HG02981 (cell line): ENCODE measurements at regions not wholly inside any gene's neighbourhood (a gene's known extent, or its start where the extent isn't known, plus 50 kb on each side); places are given as distances from the start of the nearest gene placed in this dataset.

Source experiments
- ATAC-seq: cut with Tn5 transposase; IDR thresholded peaks from one replicate; pipeline ENCODE4 v1.9.1; 2021; ENCODE audit warnings: mild to moderate bottlenecking, moderate library complexity; ENCODE audit not compliant: unreplicated experiment

GRCh38 chr16:6618874-6619273 lies 713.8 kb upstream of the RBFOX1 start:
- ATAC-seq: no peak

DNA sequence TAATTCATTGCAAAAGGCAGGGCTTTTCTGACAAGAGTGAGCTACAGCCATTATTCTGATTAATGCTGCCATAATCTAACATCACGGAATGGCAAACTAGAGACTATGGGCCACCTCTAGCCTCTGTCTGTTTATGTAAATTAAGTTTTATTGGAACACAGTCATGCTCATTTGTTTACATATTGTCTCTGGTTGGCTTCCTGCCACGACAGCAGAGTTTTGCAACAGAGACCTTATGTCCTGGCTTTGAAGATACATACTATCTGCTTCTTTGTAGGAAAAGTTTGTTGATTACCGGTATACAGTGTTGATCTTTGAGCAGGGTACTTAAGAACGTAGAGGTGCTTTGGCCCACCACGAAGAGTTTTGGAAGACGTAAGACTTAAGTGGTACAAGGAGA lies 715.9 kb upstream of the RBFOX1 start:
- ATAC-seq: no peak

GRCh38 chr16:6615636-6616035 lies 717.0 kb upstream of the RBFOX1 start:
- no peak for ATAC-seq

GRCh38 chr16:6611535-6611934 lies 721.1 kb upstream of the RBFOX1 start:
- ATAC-seq: no peak

GRCh38 chr16:6605490-6605889 lies 727.2 kb upstream of the RBFOX1 start:
- no peak for ATAC-seq

GRCh38 chr16:6603780-6604325 lies 728.8 kb upstream of the RBFOX1 start:
- no peak for ATAC-seq

- no peak for ATAC-seq
These were observed 730.2 kb upstream of the RBFOX1 start for GRCh38 chr16:6602405-6602804.

DNA sequence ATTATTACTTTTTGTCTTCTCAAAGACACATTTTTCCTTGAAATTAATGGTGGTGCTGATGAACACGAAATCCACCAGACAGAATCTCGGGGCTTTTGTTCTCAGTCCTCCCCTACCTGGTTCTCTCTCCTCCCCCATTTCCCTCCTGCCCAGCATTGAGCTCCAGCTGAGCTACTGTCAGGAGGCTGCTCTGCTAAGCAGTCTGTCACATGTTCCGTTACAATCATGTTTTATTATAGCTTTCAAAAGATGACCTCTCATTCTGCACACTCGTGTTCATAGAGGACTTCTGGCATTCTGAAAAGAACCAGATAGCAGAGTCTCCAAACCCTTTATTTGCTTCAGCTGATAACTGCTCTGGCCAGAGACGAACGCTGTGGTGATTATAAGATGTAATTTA lies 732.5 kb upstream of the RBFOX1 start:
- no peak for ATAC-seq

GRCh38 chr16:6593799-6594198 lies 738.8 kb upstream of the RBFOX1 start:
- no peak for ATAC-seq

DNA sequence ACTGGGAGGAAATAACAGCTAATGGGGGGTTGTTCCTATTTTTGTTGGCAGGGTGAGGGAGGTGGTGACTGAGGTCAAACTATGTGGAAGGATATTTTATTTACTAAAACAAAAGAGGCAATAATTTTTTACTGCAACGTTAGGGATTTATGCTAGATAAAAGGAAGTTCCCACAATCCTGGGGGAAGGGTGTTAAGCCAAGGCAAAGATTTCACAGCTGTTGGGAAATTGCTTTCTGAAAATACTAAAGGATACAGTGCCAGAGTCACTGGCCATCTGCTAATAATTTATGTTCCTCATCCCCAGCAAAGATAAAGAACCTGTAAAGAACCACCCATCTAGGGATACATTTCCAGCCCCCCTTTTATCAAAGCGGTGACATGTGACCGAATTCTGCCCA lies 756.0 kb upstream of the RBFOX1 start:
- no peak for ATAC-seq

- no peak for ATAC-seq
These were observed 756.5 kb upstream of the RBFOX1 start for GRCh38 chr16:6576113-6576512.

- ATAC-seq: no peak
These were observed 758.5 kb upstream of the RBFOX1 start for GRCh38 chr16:6574146-6574545.

DNA sequence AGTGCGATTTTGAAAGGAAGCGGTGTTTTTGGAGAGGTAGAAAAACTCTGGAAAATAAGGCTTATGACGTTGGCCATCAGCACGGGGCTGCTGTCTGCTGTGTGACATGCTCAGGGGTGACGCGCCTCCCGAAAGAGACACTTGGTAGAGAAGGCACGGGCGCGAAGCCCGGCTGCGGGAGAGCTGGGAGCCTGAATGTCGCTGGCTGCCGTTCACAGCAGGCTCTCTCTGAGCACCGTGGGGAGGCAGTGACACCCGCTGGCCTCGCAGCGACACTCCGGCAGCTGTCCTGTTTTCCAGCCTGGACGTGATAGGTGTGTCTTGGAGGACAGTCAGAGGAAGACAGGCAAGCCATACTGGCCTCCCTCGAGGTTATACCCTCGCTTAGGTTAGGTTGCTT lies 759.1 kb upstream of the RBFOX1 start:
- no peak for ATAC-seq

DNA sequence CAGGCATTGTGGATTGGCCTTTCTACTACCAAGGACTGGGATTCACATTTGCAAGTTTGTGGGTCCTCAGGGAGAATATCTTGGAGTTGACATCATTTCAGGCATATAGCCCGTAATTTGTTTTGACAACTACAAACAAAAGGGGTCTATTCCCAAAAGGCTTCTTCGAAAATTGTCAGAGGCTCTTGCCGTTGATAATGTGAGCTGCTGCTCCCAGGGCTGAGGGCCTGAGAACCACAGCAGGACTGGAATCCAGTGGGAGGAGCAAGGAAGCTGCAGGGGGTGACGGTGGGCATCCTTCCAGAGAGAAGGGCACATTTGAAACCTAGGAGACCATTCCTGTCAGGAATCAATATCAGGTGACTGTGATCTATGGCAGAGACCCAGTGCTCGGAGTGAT lies 761.6 kb upstream of the RBFOX1 start:
- ATAC-seq: no peak

GRCh38 chr16:6570530-6570929 lies 762.1 kb upstream of the RBFOX1 start:
- ATAC-seq: no peak

GRCh38 chr16:6562986-6563385 lies 769.7 kb upstream of the RBFOX1 start:
- no peak for ATAC-seq

GRCh38 chr16:6560306-6561100 lies 772.1 kb upstream of the RBFOX1 start:
- no peak for ATAC-seq

- ATAC-seq: no peak
These were observed 774.0 kb upstream of the RBFOX1 start for GRCh38 chr16:6558661-6559060.

DNA sequence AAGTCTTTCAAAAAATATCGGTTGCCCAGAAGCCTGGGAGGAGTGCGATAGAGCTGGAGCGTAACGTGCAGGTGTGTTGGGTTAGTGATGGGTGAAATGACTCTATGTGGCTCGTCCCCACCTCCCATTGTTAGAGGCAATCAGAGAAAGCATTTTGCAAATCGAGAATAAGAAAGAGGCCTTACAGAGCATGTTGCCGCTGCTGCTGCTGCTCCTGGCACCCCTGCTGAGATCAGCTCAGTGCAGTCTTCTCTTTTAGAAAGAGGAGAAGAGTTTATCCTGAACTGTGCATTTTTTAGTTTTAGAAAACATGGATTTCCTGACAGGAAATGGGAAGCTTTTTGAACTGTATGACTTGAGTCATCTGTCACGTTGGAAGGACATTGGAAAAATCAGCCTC lies 774.5 kb upstream of the RBFOX1 start:
- ATAC-seq: no peak

- no peak for ATAC-seq
These were observed 775.2 kb upstream of the RBFOX1 start for GRCh38 chr16:6557353-6558023.

GRCh38 chr16:6549415-6549814 lies 783.2 kb upstream of the RBFOX1 start:
- ATAC-seq: no peak

GRCh38 chr16:6548507-6548906 lies 784.1 kb upstream of the RBFOX1 start:
- ATAC-seq: no peak
